IMR-90 (cell line): ENCODE measurements at regions not wholly inside any gene's neighbourhood (a gene's known extent, or its start where the extent isn't known, plus 50 kb on each side); places are given as distances from the start of the nearest gene placed in this dataset.

Experiments
- ATAC-seq: fragments of 200-7000 bp; cut with Tn5 transposase; 2 replicates; pipeline ENCODE4 v1.9.1; 2020; ENCODE audit warnings: low read depth, mild to moderate bottlenecking, moderate library complexity
- BruUV-seq: library from RNA; stranded (reverse); fragments of 400-500 nt; replicated peaks from 2 replicates; lab custom pipeline; 2021; lab: Mats Ljungman, UMichigan
- CTCF ChIA-PET: fragments of 300-600 bp; formaldehyde crosslinking; extraction: SDS; loops from one replicate; lab custom pipeline; 2021; ENCODE audit warnings: antibody characterized with exemption; lab: Yijun Ruan, JAX
- POLR2A ChIA-PET: fragments of 300-600 bp; sonication (Branson Sonifier 250); formaldehyde crosslinking; loops from one replicate; lab custom pipeline; 2022; ENCODE audit warnings: antibody characterized with exemption; ENCODE audit not compliant: unreplicated experiment; lab: Charles Lee
- DNase-seq: peaks from one replicate; pipeline ENCODE4 v3.0.0; 2013
- H2AFZ ChIP-seq: replicated peaks from 2 replicates; pipeline ENCODE3; 2013; ENCODE audit warnings: low read length, mild to moderate bottlenecking; ENCODE audit not compliant: poor library complexity
- H2AK5ac ChIP-seq: 2 replicates; pipeline ENCODE4 v1.6.1; 2013; ENCODE audit warnings: low read depth, low read length, inconsistent platforms
- H2AK9ac ChIP-seq: replicated peaks from 2 replicates; pipeline ENCODE3; 2013; ENCODE audit warnings: mild to moderate bottlenecking, low read depth, low read length, moderate library complexity; ENCODE audit not compliant: poor library complexity
- H2BK120ac ChIP-seq: 2 replicates; pipeline ENCODE4 v1.6.1; 2013; ENCODE audit warnings: low read depth, low read length, inconsistent platforms
- H2BK15ac ChIP-seq: 3 replicates; pipeline ENCODE4 v1.6.1; 2013; ENCODE audit warnings: low read depth, low read length, inconsistent platforms
- H2BK20ac ChIP-seq: 2 replicates; pipeline ENCODE4 v1.6.1; 2013; ENCODE audit warnings: low read depth, mild to moderate bottlenecking, inconsistent platforms, low read length, moderate library complexity
- H2BK5ac ChIP-seq: 2 replicates; pipeline ENCODE4 v1.6.1; 2013; ENCODE audit warnings: mild to moderate bottlenecking, low read depth, low read length, inconsistent platforms; ENCODE audit not compliant: poor library complexity, severe bottlenecking
- H3K14ac ChIP-seq: replicated peaks from 2 replicates; pipeline ENCODE4 v1.6.1; 2013; ENCODE audit warnings: low read depth, low read length, inconsistent platforms
- H3K18ac ChIP-seq: 2 replicates; pipeline ENCODE4 v1.6.1; 2013; ENCODE audit warnings: low read depth, low read length, control low read depth
- H3K23ac ChIP-seq: 2 replicates; pipeline ENCODE4 v1.6.1; 2013; ENCODE audit warnings: low read depth, low read length, inconsistent platforms
- H3K27ac ChIP-seq: 2 replicates; pipeline ENCODE4 v1.5.1; 2013; ENCODE audit warnings: mild to moderate bottlenecking, control low read depth, low read length; ENCODE audit not compliant: insufficient read depth
- H3K27me3 ChIP-seq: 2 replicates; pipeline ENCODE4 v1.6.1; 2013; ENCODE audit warnings: low read length; ENCODE audit not compliant: control insufficient read depth, insufficient read depth
- H3K36me3 ChIP-seq: 2 replicates; pipeline ENCODE4 v1.6.1; 2013; ENCODE audit warnings: low read length, mixed read lengths; ENCODE audit not compliant: control insufficient read depth, insufficient read depth
- H3K4ac ChIP-seq: 2 replicates; pipeline ENCODE4 v1.6.1; 2013; ENCODE audit warnings: low read depth, low read length, inconsistent platforms
- H3K4me1 ChIP-seq: 2 replicates; pipeline ENCODE4 v1.6.1; 2013; ENCODE audit warnings: low read length, mixed read lengths; ENCODE audit not compliant: control insufficient read depth, insufficient read depth
- H3K4me2 ChIP-seq: 2 replicates; pipeline ENCODE4 v1.6.1; 2013; ENCODE audit warnings: low read depth, mild to moderate bottlenecking, control low read depth, low read length, moderate library complexity
- H3K4me3 ChIP-seq: 2 replicates; pipeline ENCODE4 v1.5.1; 2013; ENCODE audit warnings: low read depth, mild to moderate bottlenecking, control low read depth, low read length, moderate library complexity; ENCODE audit not compliant: insufficient read depth
- H3K56ac ChIP-seq: 2 replicates; pipeline ENCODE4 v1.6.1; 2013; ENCODE audit warnings: low read length, inconsistent platforms; ENCODE audit not compliant: insufficient read depth; ENCODE audit errors: extremely low read depth
- H3K79me1 ChIP-seq, 2 experiments: 2 replicates each; pipeline ENCODE4 v1.6.1; 2013; ENCODE audit warnings: low read length in 2 of 2, inconsistent platforms in 1 of 2, low read depth in 1 of 2
- H3K9ac ChIP-seq: 2 replicates; pipeline ENCODE4 v1.6.1; 2013; ENCODE audit warnings: low read depth, low read length, control low read depth
- H3K9me1 ChIP-seq: 2 replicates; pipeline ENCODE4 v1.6.1; 2013; ENCODE audit warnings: low read length, inconsistent platforms; ENCODE audit not compliant: insufficient read depth
- H3K9me3 ChIP-seq: 2 replicates; pipeline ENCODE4 v1.6.1; 2013; ENCODE audit warnings: low read length; ENCODE audit not compliant: control insufficient read depth, insufficient read depth
- H4K20me1 ChIP-seq: 2 replicates; pipeline ENCODE4 v1.6.1; 2013; ENCODE audit warnings: low read length, inconsistent platforms; ENCODE audit not compliant: insufficient read depth
- H4K5ac ChIP-seq: 2 replicates; pipeline ENCODE4 v1.6.1; 2013; ENCODE audit warnings: mild to moderate bottlenecking, low read depth, low read length, control low read depth
- H4K8ac ChIP-seq, 2 experiments: 2 replicates each; pipeline ENCODE4 v1.6.1; 2013; ENCODE audit warnings: low read depth in 2 of 2, low read length in 2 of 2, control low read depth in 1 of 2, inconsistent platforms in 1 of 2
- H4K91ac ChIP-seq: 2 replicates; pipeline ENCODE4 v1.6.1; 2013; ENCODE audit warnings: low read depth, low read length, inconsistent platforms; ENCODE audit not compliant: insufficient read depth
- BHLHE40 ChIP-seq: fragments of 150-350 bp; IDR thresholded peaks from 2 replicates; pipeline ENCODE4 v1.6.1; 2016; ENCODE audit warnings: mild to moderate bottlenecking, low read depth, low read length
- CHD1 ChIP-seq: IDR thresholded peaks from 2 replicates; pipeline ENCODE4 v1.6.1; 2012; ENCODE audit warnings: low read depth, low read length, improper control_type of control experiment
- ELK1 ChIP-seq: fragments of 150-350 bp; IDR thresholded peaks from 2 replicates; pipeline ENCODE4 v1.6.1; 2016; ENCODE audit warnings: low read depth, mild to moderate bottlenecking, low read length, moderate library complexity, borderline replicate concordance
- FOS ChIP-seq: fragments of 150-350 bp; IDR thresholded peaks from 2 replicates; pipeline ENCODE4 v1.6.1; 2016; ENCODE audit warnings: low read depth, low read length
- MAZ ChIP-seq: IDR thresholded peaks from 2 replicates; pipeline ENCODE4 v1.6.1; 2012; ENCODE audit warnings: low read depth, mild to moderate bottlenecking, low read length, improper control_type of control experiment, moderate library complexity, borderline replicate concordance
- NFE2L2 ChIP-seq: fragments of 150-350 bp; IDR thresholded peaks from 2 replicates; pipeline ENCODE4 v1.6.1; 2016; ENCODE audit warnings: low read depth, mild to moderate bottlenecking, low read length
- POLR2A ChIP-seq: IDR thresholded peaks from 2 replicates; pipeline ENCODE4 v1.6.1; 2012; ENCODE audit warnings: mild to moderate bottlenecking, low read depth, low read length
- RAD21 ChIP-seq: IDR thresholded peaks from 2 replicates; pipeline ENCODE4 v1.6.1; 2012; ENCODE audit warnings: low read length, improper control_type of control experiment
- RCOR1 ChIP-seq: IDR thresholded peaks from 2 replicates; pipeline ENCODE4 v1.6.1; 2012; ENCODE audit warnings: mild to moderate bottlenecking, low read length, improper control_type of control experiment; ENCODE audit not compliant: insufficient replicate concordance
- RFX5 ChIP-seq: IDR thresholded peaks from 2 replicates; pipeline ENCODE4 v1.8.0; 2012; ENCODE audit warnings: low read depth, mild to moderate bottlenecking, low read length, moderate library complexity
- SMC3 ChIP-seq: fragments of 150-350 bp; IDR thresholded peaks from 2 replicates; pipeline ENCODE4 v1.6.1; 2016; ENCODE audit warnings: low read depth, mild to moderate bottlenecking, antibody characterized with exemption, low read length, moderate library complexity
- WGBS, 2 experiments: methylation state at CpG; one replicate each; pipeline versions ENCODE4 v1.1.5 to v1.1.7; 2013; ENCODE audit warnings: missing lambda C conversion rate in 2 of 2; ENCODE audit not compliant: insufficient read length in 1 of 2; ENCODE audit errors: extremely low coverage in 2 of 2; 5-methylcytosine and 5-hydroxymethylcytosine counted together
- dilution Hi-C: fragments of 300-500 bp; cut with HindIII; formaldehyde crosslinking; loops from one replicate; pipeline ENCODE4 v1.14.3; 2018; ENCODE audit warnings: low sequenced_read_pairs; ENCODE audit not compliant: unreplicated experiment
- in situ Hi-C: fragments of 300-500 bp; cut with MboI; formaldehyde crosslinking; loops from 3 replicates; pipeline ENCODE4 v1.14.3; 2019; ENCODE audit warnings: low sequenced_read_pairs, inconsistent platforms, mixed read lengths
- intact Hi-C: fragments of 100-400 bp; cut with micrococcal nuclease; formaldehyde crosslinking; loops from 2 replicates; pipeline ENCODE4 v1.10.0; 2022

- Histone ChIP-seq H3K23ac (no peak overlapping the region), H3K9me1 (no peaks in the 10 kb centered on the region), H3K4ac (no peak overlapping the region), H2BK20ac (no peak overlapping the region), H3K79me1 (no peaks in the 10 kb centered on the region), H3K4me2 (no peak overlapping the region), H3K9me3 (no peaks in the 10 kb centered on the region), H4K8ac (no peak overlapping the region), H3K4me3 (no peak overlapping the region), H2BK5ac (no peak overlapping the region), H3K56ac (no peak overlapping the region), H2BK15ac (no peak overlapping the region), H2AFZ (no peak overlapping the region), H4K20me1 (no peaks in the 10 kb centered on the region), H3K27ac (no peak overlapping the region), H3K36me3 (no peaks in the 10 kb centered on the region), H2AK5ac (no peak overlapping the region), H2BK120ac (no peak overlapping the region), H3K18ac (no peak overlapping the region), H3K27me3 (peaks cover 11% of the 10 kb centered on the region; the same call in 1 of the 2 replicates), H3K9ac (no peak overlapping the region), H3K4me1 (no peaks in the 10 kb centered on the region), H3K14ac (no peak overlapping the region), H2AK9ac (no peak overlapping the region), H4K91ac (no peak overlapping the region), H4K5ac (no peak overlapping the region)
- ATAC-seq = no peak
- no peak for TF ChIP-seq RFX5
- TF ChIP-seq NFE2L2 = no peak
- TF ChIP-seq ELK1 = no peak
- no peak for TF ChIP-seq RCOR1
- no peak for TF ChIP-seq CHD1
- TF ChIP-seq MAZ = no peak
- no peak for TF ChIP-seq RAD21
- no peak for TF ChIP-seq FOS
- no peak for TF ChIP-seq POLR2A
- no peak for TF ChIP-seq SMC3
- TF ChIP-seq BHLHE40 = no peak
- DNase-seq = no peak
- in situ Hi-C loops (no loop called here), dilution Hi-C loops (no loop called here), intact Hi-C loops (no loop called here)
- ChIA-PET POLR2A (no interaction called here), CTCF (no interaction called here)
- BruUV-seq = no TSS peak
- WGBS, 2 experiments = no CpG with 5 or more reads among the region's 2 CpGs
Observed at GRCh38 chr5:133809801-133810200, 158.6 kb downstream of the C5orf15 start.
